ENCODE measurements at regions not wholly inside any gene's neighbourhood (a gene's known extent, or its start where the extent isn't known, plus 50 kb on each side); places are given as distances from the start of the nearest gene placed in this dataset.

DNA sequence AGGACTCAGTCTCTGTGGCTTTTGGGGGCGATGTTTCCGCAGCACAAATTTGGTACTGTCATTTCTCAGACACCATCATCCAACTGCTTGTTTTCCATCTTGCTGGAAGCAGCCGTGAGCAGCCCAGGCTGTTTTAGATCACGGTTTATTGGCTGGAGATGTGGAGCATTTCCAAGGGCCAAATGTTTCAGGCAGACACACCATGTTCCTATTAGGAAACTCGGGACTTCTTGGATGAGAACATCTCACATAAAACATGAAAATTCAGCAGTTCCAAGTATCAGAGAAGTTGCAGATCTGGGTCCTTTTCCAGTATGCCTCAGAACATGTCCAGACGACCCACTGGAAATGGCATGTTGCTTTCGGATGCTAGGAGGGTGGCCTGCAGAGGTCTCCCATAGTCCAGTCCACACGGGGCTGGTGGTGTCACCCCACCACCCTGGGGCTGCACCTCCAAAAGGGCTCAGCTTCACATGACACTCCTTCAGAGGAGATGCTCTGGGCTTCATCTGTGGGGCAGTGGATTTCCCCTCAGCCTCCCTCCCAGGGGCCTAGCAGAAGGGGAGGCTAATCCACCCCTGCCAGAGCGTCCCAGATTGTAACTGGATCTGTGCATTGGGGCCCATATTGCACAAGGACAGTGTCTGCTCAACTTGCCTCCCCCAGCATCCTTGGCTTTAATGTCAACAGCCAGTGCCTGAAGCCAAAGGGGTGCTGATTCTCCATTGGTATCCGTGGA, 176.3 kb downstream of the SCP2D1 start:
- Histone ChIP-seq H3K4me1 (peaks cover 0 to 3% (median 0%) of the 10 kb centered on the region in 12 donors), H3K9me3 (no peaks in the 10 kb centered on the region), H3K4me3 (no peak overlapping the region), H3K27ac (peak overlapping the region in 3 of 12 donors; percentile 1 to 71 (median 2)), H3K36me3 (no peaks in the 10 kb centered on the region), H3K27me3 (no peaks in the 10 kb centered on the region)
- 65 to 78% (median 72%) methylated on average over 8 to 10 of the region's 10 CpGs for WGBS, 4 donors
- DNase-seq (peak in 1 of 5 donors; percentile 23), ATAC-seq (peak in 3 of 4 donors; percentile 53 to 73 (median 61))
- intact Hi-C loops (cut with DNase I) = no loop called here
- TF ChIP-seq POLR2A (IDR thresholded peaks at IDR 0.05) = no peak
- TF ChIP-seq CTCF (IDR thresholded peaks at IDR 0.05) = no peak

- Histone ChIP-seq H3K4me1 (peaks cover 0 to 3% (median 0%) of the 10 kb centered on the region in 12 donors), H3K9me3 (no peaks in the 10 kb centered on the region), H3K4me3 (no peak overlapping the region), H3K36me3 (no peaks in the 10 kb centered on the region), H3K27me3 (no peaks in the 10 kb centered on the region), H3K27ac (peak overlapping the region in 1 of 12 donors; percentile 71)
- WGBS, 4 donors = 71 to 81% (median 73%) methylated on average over 2 of the region's 2 CpGs
- intact Hi-C loops (cut with DNase I) = no loop called here
- TF ChIP-seq CTCF (IDR thresholded peaks at IDR 0.05) = no peak
- no peak for DNase-seq
- ATAC-seq = no peak
These were observed 177.4 kb downstream of the SCP2D1 start for GRCh38 chr20:18991012-18991411.

DNA sequence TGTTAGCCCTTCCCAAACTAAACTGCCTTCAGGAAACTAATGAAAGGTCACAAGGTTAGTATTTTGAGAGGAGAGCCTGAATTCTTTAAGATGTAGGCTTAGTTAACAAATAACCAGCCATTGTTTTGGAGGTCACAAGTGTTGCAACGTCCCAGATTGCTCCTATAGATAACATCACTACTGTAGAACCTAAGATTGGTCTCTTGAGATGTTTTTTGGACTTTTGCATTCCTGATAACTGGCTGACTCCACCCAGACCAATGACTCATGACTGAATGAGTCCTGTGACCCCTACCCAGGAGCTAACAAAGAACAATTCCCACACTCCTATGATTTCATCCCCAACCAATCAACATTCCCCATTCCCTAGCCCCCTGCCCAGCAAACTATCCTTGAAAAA, 178.8 kb downstream of the SCP2D1 start:
- no peaks in the 10 kb centered on the region for H3K36me3 ChIP-seq
- no peak for TF ChIP-seq POLR2A (IDR thresholded peaks at IDR 0.05)
- TF ChIP-seq CTCF (IDR thresholded peaks at IDR 0.05) = no peak
- no peak overlapping the region for H3K27ac ChIP-seq
- WGBS, 4 donors = 53 to 78% (median 67%) methylated on average over 1 of the region's 1 CpG
- DNase-seq (no peak), ATAC-seq (no peak)
- intact Hi-C loops (cut with DNase I) = no loop called here
- no peak overlapping the region for H3K4me3 ChIP-seq
- H3K27me3 ChIP-seq = no peaks in the 10 kb centered on the region
- no peaks in the 10 kb centered on the region for H3K9me3 ChIP-seq
- H3K4me1 ChIP-seq = no peaks in the 10 kb centered on the region

DNA sequence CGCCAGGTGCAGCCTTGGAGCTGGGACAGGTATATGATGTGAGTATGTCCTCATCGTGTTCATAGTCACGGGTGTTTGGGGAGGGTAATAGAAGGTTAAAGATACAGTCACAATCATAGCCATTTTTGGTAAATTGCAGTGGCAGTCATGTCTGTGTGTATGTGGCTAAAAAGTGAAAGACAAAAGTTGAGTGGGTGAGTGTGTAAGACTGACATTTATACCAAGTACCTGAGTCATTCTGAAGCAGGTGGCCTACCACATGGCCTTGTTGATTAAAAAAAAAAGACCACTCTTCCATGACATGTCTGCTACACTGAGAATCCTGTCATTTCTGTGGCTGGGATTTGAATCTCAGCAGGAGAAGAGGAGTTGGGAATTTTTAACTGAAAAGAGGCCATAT, 181.9 kb downstream of the SCP2D1 start:
- intact Hi-C loops (cut with DNase I) = no loop called here
- Histone ChIP-seq H3K27me3 (no peaks in the 10 kb centered on the region), H3K4me1 (no peaks in the 10 kb centered on the region)

More for the DNA sequence above, 181.9 kb downstream of the SCP2D1 start:
- 84 to 89% (median 84%) methylated on average over 3 of the region's 3 CpGs for WGBS, 4 donors
- DNase-seq = no peak
- Histone ChIP-seq H3K36me3 (no peaks in the 10 kb centered on the region), H3K4me3 (no peak overlapping the region), H3K9me3 (no peaks in the 10 kb centered on the region), H3K27ac (no peak overlapping the region)
- no peak for ATAC-seq
- TF ChIP-seq CTCF (IDR thresholded peaks at IDR 0.05) (no peak), POLR2A (IDR thresholded peaks at IDR 0.05) (no peak)

Measured in heart left ventricle (tissue), 16 donors.